ENCODE measurements at regions not wholly inside any gene's neighbourhood (a gene's known extent, or its start where the extent isn't known, plus 50 kb on each side); places are given as distances from the start of the nearest gene placed in this dataset.

DNA sequence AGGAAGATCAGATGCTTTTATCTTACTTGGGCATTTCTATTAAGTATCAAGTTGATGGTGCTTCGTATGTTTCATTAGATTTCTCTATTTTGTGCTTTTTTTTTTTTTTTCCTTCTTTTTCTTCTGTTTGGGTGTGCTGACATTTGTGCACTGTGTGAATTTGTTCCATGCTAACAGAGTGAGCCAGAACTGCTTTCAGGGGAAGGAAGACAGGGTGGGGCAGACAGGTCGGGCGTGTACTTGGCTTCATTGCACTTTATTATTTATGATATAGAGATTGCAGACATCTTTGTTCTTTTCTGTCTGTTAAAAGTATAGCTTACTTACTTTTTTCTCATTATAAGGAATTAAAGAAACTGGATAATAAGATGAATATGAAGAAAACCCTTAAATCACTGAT is 112.2 kb downstream of the FGF18 start:
- Histone ChIP-seq H3K27me3 (no peaks in the 10 kb centered on the region), H3K36me3 (no peaks in the 10 kb centered on the region), H3K27ac (no peak overlapping the region), H3K4me3 (no peak overlapping the region), H3K4me1 (no peaks in the 10 kb centered on the region), H3K9me3 (no peaks in the 10 kb centered on the region)
- intact Hi-C loops (cut with DNase I) = no loop called here
- TF ChIP-seq, protein P1, sequence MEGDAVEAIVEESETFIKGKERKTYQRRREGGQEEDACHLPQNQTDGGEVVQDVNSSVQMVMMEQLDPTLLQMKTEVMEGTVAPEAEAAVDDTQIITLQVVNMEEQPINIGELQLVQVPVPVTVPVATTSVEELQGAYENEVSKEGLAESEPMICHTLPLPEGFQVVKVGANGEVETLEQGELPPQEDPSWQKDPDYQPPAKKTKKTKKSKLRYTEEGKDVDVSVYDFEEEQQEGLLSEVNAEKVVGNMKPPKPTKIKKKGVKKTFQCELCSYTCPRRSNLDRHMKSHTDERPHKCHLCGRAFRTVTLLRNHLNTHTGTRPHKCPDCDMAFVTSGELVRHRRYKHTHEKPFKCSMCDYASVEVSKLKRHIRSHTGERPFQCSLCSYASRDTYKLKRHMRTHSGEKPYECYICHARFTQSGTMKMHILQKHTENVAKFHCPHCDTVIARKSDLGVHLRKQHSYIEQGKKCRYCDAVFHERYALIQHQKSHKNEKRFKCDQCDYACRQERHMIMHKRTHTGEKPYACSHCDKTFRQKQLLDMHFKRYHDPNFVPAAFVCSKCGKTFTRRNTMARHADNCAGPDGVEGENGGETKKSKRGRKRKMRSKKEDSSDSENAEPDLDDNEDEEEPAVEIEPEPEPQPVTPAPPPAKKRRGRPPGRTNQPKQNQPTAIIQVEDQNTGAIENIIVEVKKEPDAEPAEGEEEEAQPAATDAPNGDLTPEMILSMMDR (IDR thresholded peaks at IDR 0.05) = no peak
- no peak for TF ChIP-seq POLR2A (IDR thresholded peaks at IDR 0.05)
- no peak for DNase-seq
- WGBS (ENCODE audit: insufficient coverage, low coverage, low lambda C conversion rate, missing lambda C conversion rate) = 43% methylated on average over 3 of the region's 3 CpGs
- ATAC-seq = no peak

DNA sequence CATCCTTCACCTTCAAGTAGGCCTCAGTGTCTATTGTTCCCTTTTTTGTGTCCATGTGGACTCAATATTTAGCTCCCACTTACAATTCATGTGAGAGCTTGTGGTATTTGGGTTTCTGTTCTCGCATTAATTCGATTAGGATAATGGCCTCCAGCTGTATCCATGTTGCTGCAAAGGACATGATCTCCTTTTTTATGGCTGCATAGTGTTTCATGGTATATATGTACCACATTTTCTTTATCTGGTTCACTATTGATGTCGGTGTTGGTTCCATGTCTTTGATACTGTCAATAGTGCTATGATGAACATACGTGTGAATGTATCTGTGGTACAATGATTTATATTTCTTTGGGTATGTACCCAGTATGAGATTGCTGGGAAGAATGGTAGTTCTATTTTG is 113.7 kb downstream of the FGF18 start:
- Histone ChIP-seq H3K27me3 (no peaks in the 10 kb centered on the region), H3K4me1 (no peaks in the 10 kb centered on the region), H3K36me3 (no peaks in the 10 kb centered on the region), H3K9me3 (no peaks in the 10 kb centered on the region), H3K27ac (no peak overlapping the region), H3K4me3 (no peak overlapping the region)
- TF ChIP-seq POLR2A (IDR thresholded peaks at IDR 0.05) = no peak
- WGBS (ENCODE audit: insufficient coverage, low coverage, low lambda C conversion rate, missing lambda C conversion rate) = 88% methylated on average over 4 of the region's 4 CpGs
- DNase-seq (no peak), ATAC-seq (no peak)
- intact Hi-C loops (cut with DNase I) = no loop called here

DNA sequence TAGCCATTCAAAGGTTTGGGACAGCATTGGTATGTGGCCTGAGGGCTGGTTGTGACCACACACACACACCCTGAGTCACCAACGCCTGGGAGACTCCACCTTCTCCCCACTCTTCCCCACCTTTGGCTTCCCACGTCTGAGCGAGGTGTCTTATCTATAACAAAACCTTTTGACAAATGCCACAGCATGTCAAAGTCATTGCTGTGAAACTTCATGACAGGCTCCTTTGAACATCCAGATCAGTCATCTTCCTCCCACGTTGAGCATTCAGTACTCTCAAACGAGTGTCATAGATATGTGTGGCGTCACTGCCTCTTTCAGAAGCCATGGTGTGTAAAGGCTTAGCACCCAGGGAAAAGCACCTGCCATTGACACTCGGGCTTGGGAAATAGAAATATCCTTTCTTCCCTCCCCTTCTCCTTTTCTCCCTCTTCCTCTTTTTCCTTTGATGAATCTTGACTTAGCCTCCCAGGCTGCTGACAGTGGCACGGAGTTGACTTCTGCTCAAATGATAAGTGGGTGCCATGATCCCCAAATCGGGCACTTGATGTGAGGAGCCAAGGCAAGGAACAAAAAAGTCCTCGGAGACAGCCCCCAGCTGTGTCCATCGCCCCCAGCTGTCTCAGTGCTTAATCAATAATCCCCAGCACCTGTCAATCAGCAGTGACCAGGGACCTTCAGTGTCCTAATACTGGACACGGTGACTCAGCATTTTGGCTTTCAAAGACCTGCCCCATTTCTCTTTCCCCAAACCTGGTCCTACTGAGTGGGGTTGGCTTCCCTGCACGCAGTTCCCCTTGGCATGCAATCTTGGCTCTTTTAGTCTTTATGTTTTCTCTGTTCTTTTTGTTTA is 114.8 kb downstream of the FGF18 start:
- WGBS (ENCODE audit: insufficient coverage, low coverage, low lambda C conversion rate, missing lambda C conversion rate) = 60% methylated on average over 11 of the region's 13 CpGs
- TF ChIP-seq, protein P1 (IDR thresholded peaks at IDR 0.05) = no peak
- no peak for TF ChIP-seq POLR2A (IDR thresholded peaks at IDR 0.05)
- no peak overlapping the region for H3K4me3 ChIP-seq

DNA sequence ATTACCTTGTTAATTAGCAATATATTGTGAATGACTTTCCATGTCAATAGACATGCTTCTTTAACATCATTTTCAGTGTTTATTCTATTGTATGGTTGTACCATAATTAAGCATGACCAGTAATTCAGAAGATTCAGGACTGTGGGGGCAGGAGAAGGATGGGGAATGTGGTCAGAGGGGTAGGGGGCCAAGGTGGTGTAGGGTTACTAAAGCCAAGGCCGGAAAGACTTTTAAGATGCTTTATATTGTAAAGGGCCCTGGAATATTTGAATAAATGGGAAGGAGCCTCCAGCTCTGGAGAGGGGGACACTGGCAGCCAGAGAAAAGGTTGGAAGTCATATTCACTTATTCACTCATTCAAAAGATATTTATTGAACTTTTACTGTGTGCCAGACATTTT is 115.7 kb downstream of the FGF18 start:
- TF ChIP-seq, protein P1 (IDR thresholded peaks at IDR 0.05) = no peak
- TF ChIP-seq POLR2A (IDR thresholded peaks at IDR 0.05) = no peak
- Histone ChIP-seq H3K9me3 (no peaks in the 10 kb centered on the region), H3K27ac (no peak overlapping the region), H3K27me3 (no peaks in the 10 kb centered on the region), H3K4me1 (no peaks in the 10 kb centered on the region), H3K36me3 (no peaks in the 10 kb centered on the region), H3K4me3 (no peak overlapping the region)
- peak in 1 of 3 donors; percentile 1 for DNase-seq
- intact Hi-C loops (cut with DNase I) = no loop called here
- no peak for ATAC-seq
- 64% methylated on average over 1 of the region's 1 CpG for WGBS (ENCODE audit: insufficient coverage, low coverage, low lambda C conversion rate, missing lambda C conversion rate)

More for the DNA sequence above, 114.8 kb downstream of the FGF18 start:
- intact Hi-C loops (cut with DNase I) = no loop called here
- DNase-seq (peak in 1 of 3 donors; percentile 12), ATAC-seq (no peak)
- Histone ChIP-seq H3K27ac (no peak overlapping the region), H3K9me3 (no peaks in the 10 kb centered on the region), H3K36me3 (no peaks in the 10 kb centered on the region), H3K4me1 (no peaks in the 10 kb centered on the region), H3K27me3 (no peaks in the 10 kb centered on the region)

DNA sequence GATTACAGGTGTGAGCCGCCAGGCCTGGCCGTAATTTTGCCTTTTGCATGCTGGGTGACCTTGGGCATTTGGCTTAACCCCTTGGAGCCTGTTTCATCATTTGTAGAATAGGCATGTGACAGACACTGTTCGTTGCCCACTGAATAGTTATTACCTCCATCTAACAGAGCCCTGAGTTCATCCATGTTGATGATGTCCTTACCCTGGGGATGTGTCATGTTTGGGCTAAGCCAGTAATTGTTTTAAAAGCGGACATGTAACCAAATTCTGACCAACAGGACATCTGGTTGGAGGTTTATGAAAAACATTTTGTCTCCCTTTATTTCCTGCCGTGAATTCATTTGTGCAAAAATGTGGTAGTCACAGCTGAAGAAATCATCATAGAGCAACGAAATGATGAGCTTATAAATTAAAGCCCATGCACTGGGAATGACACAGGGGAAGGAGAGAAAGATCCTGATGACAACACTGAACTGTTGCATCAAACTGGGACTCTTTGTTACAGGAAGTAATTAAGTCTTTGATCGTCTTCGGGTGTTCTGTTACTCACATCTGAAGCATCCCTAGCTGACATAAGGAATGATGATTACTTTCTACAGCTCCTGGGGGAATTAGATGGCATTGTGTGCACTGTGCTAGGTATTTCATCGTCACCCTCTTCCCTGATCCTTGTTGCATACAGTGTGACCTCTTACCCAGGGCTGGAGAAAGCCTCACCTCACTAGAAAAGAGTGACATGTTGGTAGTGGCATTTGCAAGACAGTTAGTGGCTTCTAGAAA is 117.8 kb downstream of the FGF18 start:
- Histone ChIP-seq H3K36me3 (no peaks in the 10 kb centered on the region), H3K27me3 (no peaks in the 10 kb centered on the region), H3K27ac (no peak overlapping the region), H3K9me3 (no peaks in the 10 kb centered on the region), H3K4me1 (no peaks in the 10 kb centered on the region), H3K4me3 (no peak overlapping the region)
- intact Hi-C loops (cut with DNase I) = no loop called here
- DNase-seq = no peak
- no peak for ATAC-seq
- TF ChIP-seq, protein P1 (IDR thresholded peaks at IDR 0.05) = no peak
- no peak for TF ChIP-seq POLR2A (IDR thresholded peaks at IDR 0.05)
- WGBS (ENCODE audit: insufficient coverage, low coverage, low lambda C conversion rate, missing lambda C conversion rate) = 61% methylated on average over 9 of the region's 9 CpGs

Measured in right lobe of liver (tissue), 6 donors.